HG03520 (cell line): ENCODE measurements at regions not wholly inside any gene's neighbourhood (a gene's known extent, or its start where the extent isn't known, plus 50 kb on each side); places are given as distances from the start of the nearest gene placed in this dataset.

Source experiments
- ATAC-seq: cut with Tn5 transposase; IDR thresholded peaks from one replicate; pipeline ENCODE4 v1.9.1; 2021; ENCODE audit warnings: mild to moderate bottlenecking, moderate library complexity; ENCODE audit not compliant: unreplicated experiment

GRCh38 chr7:16323313-16323712 is 98.0 kb downstream of the CRPPA start:
- no peak for ATAC-seq

- no peak for ATAC-seq
Measured at GRCh38 chr7:16320099-16320660, 101.2 kb downstream of the CRPPA start.

GRCh38 chr7:16318989-16319915 is 102.1 kb downstream of the CRPPA start:
- ATAC-seq, result no peak

- no peak for ATAC-seq
Measured at GRCh38 chr7:16318463-16318862, 102.9 kb downstream of the CRPPA start.

- ATAC-seq, result no peak
Measured at GRCh38 chr7:16317406-16317805, 103.9 kb downstream of the CRPPA start.

- no peak for ATAC-seq
Measured at GRCh38 chr7:16315280-16315679, 106.1 kb downstream of the CRPPA start.

GRCh38 chr7:16309129-16309528 is 112.2 kb downstream of the CRPPA start:
- ATAC-seq, result no peak

- no peak for ATAC-seq
Measured at GRCh38 chr7:16301291-16301690, 120.0 kb downstream of the CRPPA start.

- no peak for ATAC-seq
Measured at GRCh38 chr7:16300361-16300895, 120.9 kb downstream of the CRPPA start.

- ATAC-seq, result no peak
Measured at GRCh38 chr7:16299853-16300252, 121.5 kb downstream of the CRPPA start.

- ATAC-seq, result no peak
Measured at GRCh38 chr7:16298221-16298620, 123.1 kb downstream of the CRPPA start.

GRCh38 chr7:16295558-16295957 is 125.8 kb downstream of the CRPPA start:
- no peak for ATAC-seq

- no peak for ATAC-seq
Measured at GRCh38 chr7:16293669-16294425, 127.5 kb downstream of the CRPPA start.

- ATAC-seq, result no peak
Measured at GRCh38 chr7:16284581-16284980, 136.8 kb downstream of the CRPPA start.

- no peak for ATAC-seq
Measured at GRCh38 chr7:16278167-16278787, 143.1 kb downstream of the CRPPA start.

GRCh38 chr7:16271990-16272665 is 149.2 kb downstream of the CRPPA start:
- ATAC-seq, result no peak

- ATAC-seq, result no peak
Measured at GRCh38 chr7:16271355-16271915, 149.9 kb downstream of the CRPPA start.

GRCh38 chr7:16270844-16271243 is 150.5 kb downstream of the CRPPA start:
- ATAC-seq, result no peak

GRCh38 chr7:16268821-16269768 is 152.2 kb downstream of the CRPPA start:
- no peak for ATAC-seq
